Endodermal cell (in vitro differentiated cells): ENCODE measurements at regions not wholly inside any gene's neighbourhood (a gene's known extent, or its start where the extent isn't known, plus 50 kb on each side); places are given as distances from the start of the nearest gene placed in this dataset.

Experiments used
- DNase-seq: peaks from one replicate; pipeline ENCODE4 v3.0.0-alpha.2; 2017
- H3K27ac ChIP-seq: 2 replicates; pipeline ENCODE4 v1.5.1; 2013; ENCODE audit warnings: mild to moderate bottlenecking, low read depth, low read length, moderate library complexity
- H3K27me3 ChIP-seq: 2 replicates; pipeline ENCODE4 v1.6.1; 2013; ENCODE audit warnings: mild to moderate bottlenecking, low read length, moderate library complexity; ENCODE audit not compliant: insufficient read depth, control insufficient read depth, poor library complexity, severe bottlenecking
- H3K36me3 ChIP-seq: 2 replicates; pipeline ENCODE4 v1.7.0; 2013; ENCODE audit warnings: mild to moderate bottlenecking, low read length, moderate library complexity; ENCODE audit not compliant: control insufficient read depth, insufficient read depth
- H3K4me1 ChIP-seq: one replicate; pipeline ENCODE4 v1.7.0; 2013; ENCODE audit warnings: low read length; ENCODE audit not compliant: control insufficient read depth, insufficient read depth
- H3K4me3 ChIP-seq: 2 replicates; pipeline ENCODE4 v1.5.1; 2013; ENCODE audit warnings: mild to moderate bottlenecking, low read length, moderate library complexity
- H3K9ac ChIP-seq: 2 replicates; pipeline ENCODE4 v1.6.1; 2013; ENCODE audit warnings: mild to moderate bottlenecking, low read length, moderate library complexity; ENCODE audit not compliant: poor library complexity, severe bottlenecking; ENCODE audit errors: extremely low read depth
- H3K9me3 ChIP-seq: 2 replicates; pipeline ENCODE4 v1.6.1; 2013; ENCODE audit warnings: mild to moderate bottlenecking, low read length, moderate library complexity; ENCODE audit not compliant: control insufficient read depth
- H3K27ac Mint-ChIP-seq: 2 replicates; pipeline ENCODE4 v1.8.0; 2020; ENCODE audit warnings: mixed read lengths
- H3K27me3 Mint-ChIP-seq: 2 replicates; pipeline ENCODE4 v1.8.0; 2021; ENCODE audit warnings: mild to moderate bottlenecking, mixed read lengths; ENCODE audit not compliant: insufficient read depth
- H3K36me3 Mint-ChIP-seq: 2 replicates; pipeline ENCODE4 v1.8.0; 2020; ENCODE audit warnings: low read depth, mixed read lengths
- H3K4me1 Mint-ChIP-seq: 2 replicates; pipeline ENCODE4 v1.8.0; 2020; ENCODE audit warnings: mixed read lengths
- H3K4me3 Mint-ChIP-seq: 2 replicates; pipeline ENCODE4 v1.8.0; 2020; ENCODE audit warnings: mild to moderate bottlenecking, moderate library complexity, mixed read lengths
- H3K9me3 Mint-ChIP-seq: 2 replicates; pipeline ENCODE4 v1.8.0; 2020; ENCODE audit warnings: mild to moderate bottlenecking, mixed read lengths
- WGBS, 2 experiments: methylation state at CpG; one replicate each; pipeline versions ENCODE4 v1.1.5 to v1.1.7; 2013; ENCODE audit warnings: missing lambda C conversion rate in 2 of 2, mixed read lengths in 1 of 2; ENCODE audit not compliant: insufficient coverage in 1 of 2, insufficient read length in 1 of 2; 5-methylcytosine and 5-hydroxymethylcytosine counted together
- TF ChIP-seq, protein P1 (sequence below): fragments of 200-600 bp; sonication (generic); conservative IDR thresholded peaks from 2 replicates; pipeline ENCODE4 v1.5.0; 2021; ENCODE audit warnings: antibody characterized with exemption, mild to moderate bottlenecking

- no peak overlapping the region for H3K9ac ChIP-seq
- H3K27ac ChIP-seq, result no peak overlapping the region
- TF ChIP-seq, protein P1, sequence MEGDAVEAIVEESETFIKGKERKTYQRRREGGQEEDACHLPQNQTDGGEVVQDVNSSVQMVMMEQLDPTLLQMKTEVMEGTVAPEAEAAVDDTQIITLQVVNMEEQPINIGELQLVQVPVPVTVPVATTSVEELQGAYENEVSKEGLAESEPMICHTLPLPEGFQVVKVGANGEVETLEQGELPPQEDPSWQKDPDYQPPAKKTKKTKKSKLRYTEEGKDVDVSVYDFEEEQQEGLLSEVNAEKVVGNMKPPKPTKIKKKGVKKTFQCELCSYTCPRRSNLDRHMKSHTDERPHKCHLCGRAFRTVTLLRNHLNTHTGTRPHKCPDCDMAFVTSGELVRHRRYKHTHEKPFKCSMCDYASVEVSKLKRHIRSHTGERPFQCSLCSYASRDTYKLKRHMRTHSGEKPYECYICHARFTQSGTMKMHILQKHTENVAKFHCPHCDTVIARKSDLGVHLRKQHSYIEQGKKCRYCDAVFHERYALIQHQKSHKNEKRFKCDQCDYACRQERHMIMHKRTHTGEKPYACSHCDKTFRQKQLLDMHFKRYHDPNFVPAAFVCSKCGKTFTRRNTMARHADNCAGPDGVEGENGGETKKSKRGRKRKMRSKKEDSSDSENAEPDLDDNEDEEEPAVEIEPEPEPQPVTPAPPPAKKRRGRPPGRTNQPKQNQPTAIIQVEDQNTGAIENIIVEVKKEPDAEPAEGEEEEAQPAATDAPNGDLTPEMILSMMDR, result peak; percentile 48
- H3K27me3 ChIP-seq, result peaks cover 11% of the 10 kb centered on the region
- H3K4me3 Mint-ChIP-seq, result no peak overlapping the region
- no peak overlapping the region for H3K27ac Mint-ChIP-seq
- no peaks in the 10 kb centered on the region for H3K36me3 Mint-ChIP-seq
- H3K9me3 ChIP-seq, result no peaks in the 10 kb centered on the region
- H3K4me1 Mint-ChIP-seq, result no peaks in the 10 kb centered on the region
- DNase-seq, result peak; percentile 60
- no peaks in the 10 kb centered on the region for H3K27me3 Mint-ChIP-seq
- H3K36me3 ChIP-seq, result no peaks in the 10 kb centered on the region
- H3K4me3 ChIP-seq, result no peak overlapping the region
- H3K4me1 ChIP-seq, result no peaks in the 10 kb centered on the region
- WGBS, 2 experiments, result 85 to 90% methylated on average over 4 of the region's 4 CpGs
- H3K9me3 Mint-ChIP-seq, result no peaks in the 10 kb centered on the region
Observed at GRCh38 chr16:22671301-22672076, 142.5 kb upstream of the HS3ST2 start.

DNA sequence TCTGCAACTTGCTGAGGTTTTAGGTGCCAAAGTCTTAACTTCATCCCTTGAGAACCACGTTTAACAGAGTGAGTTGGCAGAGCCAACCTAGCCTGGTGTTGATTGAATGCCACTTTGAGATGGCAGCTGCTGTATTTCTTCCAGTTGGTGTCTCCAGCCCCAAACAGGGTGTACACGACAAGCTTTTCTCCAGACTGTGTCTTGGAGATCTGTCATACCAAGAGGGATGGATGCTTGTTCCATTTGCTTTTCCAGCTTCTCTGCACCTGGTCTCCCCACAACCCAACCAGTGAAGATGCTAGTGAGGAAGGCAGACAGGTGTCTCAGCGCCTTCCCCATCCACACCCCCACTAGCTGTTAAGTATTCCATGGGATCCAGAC is 141.1 kb upstream of the HS3ST2 start:
- DNase-seq, result peak; percentile 33
- Mint-ChIP-seq H3K27me3 (no peaks in the 10 kb centered on the region), H3K27ac (no peak overlapping the region), H3K36me3 (no peaks in the 10 kb centered on the region), H3K9me3 (no peaks in the 10 kb centered on the region), H3K4me1 (no peaks in the 10 kb centered on the region), H3K4me3 (no peak overlapping the region)
- Histone ChIP-seq H3K9ac (no peak overlapping the region), H3K27ac (no peak overlapping the region), H3K4me1 (no peaks in the 10 kb centered on the region), H3K4me3 (no peak overlapping the region), H3K9me3 (no peaks in the 10 kb centered on the region), H3K36me3 (no peaks in the 10 kb centered on the region), H3K27me3 (peaks cover 11% of the 10 kb centered on the region)
- TF ChIP-seq, protein P1, result no peak
- WGBS, 2 experiments, result 82 to 92% methylated on average over 2 to 3 of the region's 3 CpGs

GRCh38 chr16:22673421-22673831 is 140.5 kb upstream of the HS3ST2 start:
- TF ChIP-seq, protein P1, result no peak
- H3K36me3 Mint-ChIP-seq, result no peaks in the 10 kb centered on the region
- no peaks in the 10 kb centered on the region for H3K27me3 Mint-ChIP-seq
- Histone ChIP-seq H3K27ac (no peak overlapping the region), H3K27me3 (peaks cover 11% of the 10 kb centered on the region), H3K36me3 (no peaks in the 10 kb centered on the region), H3K9ac (no peak overlapping the region), H3K9me3 (no peaks in the 10 kb centered on the region), H3K4me1 (no peaks in the 10 kb centered on the region), H3K4me3 (no peak overlapping the region)
- 85 to 88% methylated on average over 2 of the region's 2 CpGs for WGBS, 2 experiments
- H3K27ac Mint-ChIP-seq, result no peak overlapping the region
- H3K4me3 Mint-ChIP-seq, result no peak overlapping the region
- no peaks in the 10 kb centered on the region for H3K4me1 Mint-ChIP-seq
- no peaks in the 10 kb centered on the region for H3K9me3 Mint-ChIP-seq
- no peak for DNase-seq
